ENCODE measurements at regions not wholly inside any gene's neighbourhood (a gene's known extent, or its start where the extent isn't known, plus 50 kb on each side); places are given as distances from the start of the nearest gene placed in this dataset.
"Not testable (repeated sequence)": the region's sequence is repeated elsewhere in the genome, so short reads cannot be mapped to it uniquely, and the experiment has no call there.

GRCh38 chr1:145488193-145488933, 63.0 kb upstream of the NBPF20 start:
- TF ChIP-seq EZH2, EZH2phosphoT487 (IDR thresholded peaks at IDR 0.05): not testable (repeated sequence)

Data from neural progenitor cell (in vitro differentiated cells).